ENCODE measurements at regions not wholly inside any gene's neighbourhood (a gene's known extent, or its start where the extent isn't known, plus 50 kb on each side); places are given as distances from the start of the nearest gene placed in this dataset.

GRCh38 chr10:78774999-78775711 is 293.6 kb upstream of the ZMIZ1 start:
- no peaks in the 10 kb centered on the region for H3K36me3 ChIP-seq (ENCODE audit: control insufficient read depth in 4 of 4, insufficient read depth in 4 of 4, low read length in 4 of 4)
- ATAC-seq (ENCODE audit: insufficient read depth, low FRiP score), result no peak
- no peaks in the 10 kb centered on the region for H3K9me3 ChIP-seq (ENCODE audit: control insufficient read depth in 4 of 4, insufficient read depth in 3 of 4, low read length in 3 of 4)
- no peaks in the 10 kb centered on the region for H3K27me3 ChIP-seq (ENCODE audit: control insufficient read depth in 3 of 3, insufficient read depth in 3 of 3, low read length in 2 of 3)
- H3K4me3 ChIP-seq, result no peak overlapping the region
- peaks cover 0 to 57% (median 15%) of the 10 kb centered on the region in 5 donors for H3K4me1 ChIP-seq (ENCODE audit: control insufficient read depth in 5 of 5, insufficient read depth in 5 of 5, low read length in 5 of 5)
- 65 to 85% methylated on average over 14 of the region's 14 CpGs for WGBS, 2 donors
- DNase-seq, result peak; percentile 78 to 87 (median 86)
- peak overlapping the region in 1 of 2 donors; percentile 26 for H3K9ac ChIP-seq (ENCODE audit: insufficient read depth in 1 of 2, low read length in 2 of 2)
- TF ChIP-seq CTCF (IDR thresholded peaks at IDR 0.05; ENCODE audit: control extremely low read depth, extremely low read depth), result no peak
- H3K27ac ChIP-seq (ENCODE audit: low read depth in 1 of 2, low read length in 1 of 2), result peak overlapping the region in 1 of 2 donors; percentile 66

GRCh38 chr10:78775891-78776290 is 292.9 kb upstream of the ZMIZ1 start:
- H3K4me1 ChIP-seq (ENCODE audit: control insufficient read depth in 5 of 5, insufficient read depth in 5 of 5, low read length in 5 of 5), result peaks cover 0 to 57% (median 15%) of the 10 kb centered on the region in 5 donors
- no peaks in the 10 kb centered on the region for H3K9me3 ChIP-seq (ENCODE audit: control insufficient read depth in 4 of 4, insufficient read depth in 3 of 4, low read length in 3 of 4)
- WGBS, 2 donors, result 71 to 81% methylated on average over 1 of the region's 1 CpG
- no peak overlapping the region for H3K27ac ChIP-seq (ENCODE audit: low read depth in 1 of 2, low read length in 1 of 2)
- DNase-seq (peak in 2 of 3 donors; percentile 45 to 68), ATAC-seq (ENCODE audit: insufficient read depth, low FRiP score) (no peak)
- no peaks in the 10 kb centered on the region for H3K36me3 ChIP-seq (ENCODE audit: control insufficient read depth in 4 of 4, insufficient read depth in 4 of 4, low read length in 4 of 4)
- TF ChIP-seq CTCF (IDR thresholded peaks at IDR 0.05; ENCODE audit: control extremely low read depth, extremely low read depth), result no peak
- no peak overlapping the region for H3K4me3 ChIP-seq
- H3K27me3 ChIP-seq (ENCODE audit: control insufficient read depth in 3 of 3, insufficient read depth in 3 of 3, low read length in 2 of 3), result no peaks in the 10 kb centered on the region
- H3K9ac ChIP-seq (ENCODE audit: insufficient read depth in 1 of 2, low read length in 2 of 2), result no peak overlapping the region

DNA sequence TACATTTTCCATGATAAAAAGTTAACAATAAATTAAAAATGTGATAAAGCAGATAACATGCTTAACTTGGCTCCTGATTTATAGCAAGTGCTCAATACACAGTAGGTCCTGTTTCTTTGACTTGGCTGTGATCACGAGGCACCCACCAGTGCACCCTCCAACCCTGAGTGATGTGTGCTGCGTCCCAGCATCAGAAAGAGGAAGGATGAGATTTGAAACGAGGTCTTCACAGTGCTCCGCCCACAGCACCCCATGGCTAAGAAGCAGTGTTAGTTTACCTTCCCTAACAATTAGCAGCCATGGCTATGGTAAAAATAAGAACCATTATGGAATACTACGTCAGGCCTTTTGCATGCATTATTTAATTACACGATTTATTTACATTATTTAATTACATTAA is 292.0 kb upstream of the ZMIZ1 start:
- 50 to 66% methylated on average over 6 of the region's 6 CpGs for WGBS, 2 donors
- H3K9ac ChIP-seq (ENCODE audit: insufficient read depth in 1 of 2, low read length in 2 of 2), result no peak overlapping the region

More for the DNA sequence above, 292.0 kb upstream of the ZMIZ1 start:
- ATAC-seq (ENCODE audit: insufficient read depth, low FRiP score) (no peak), DNase-seq (no peak)
- no peak for TF ChIP-seq CTCF (IDR thresholded peaks at IDR 0.05; ENCODE audit: control extremely low read depth, extremely low read depth)
- H3K36me3 ChIP-seq (ENCODE audit: control insufficient read depth in 4 of 4, insufficient read depth in 4 of 4, low read length in 4 of 4), result no peaks in the 10 kb centered on the region
- H3K27ac ChIP-seq (ENCODE audit: low read depth in 1 of 2, low read length in 1 of 2), result no peak overlapping the region
- H3K4me1 ChIP-seq (ENCODE audit: control insufficient read depth in 5 of 5, insufficient read depth in 5 of 5, low read length in 5 of 5), result peaks cover 0 to 51% (median 15%) of the 10 kb centered on the region in 5 donors
- no peak overlapping the region for H3K4me3 ChIP-seq
- H3K27me3 ChIP-seq (ENCODE audit: control insufficient read depth in 3 of 3, insufficient read depth in 3 of 3, low read length in 2 of 3), result no peaks in the 10 kb centered on the region
- H3K9me3 ChIP-seq (ENCODE audit: control insufficient read depth in 4 of 4, insufficient read depth in 3 of 4, low read length in 3 of 4), result no peaks in the 10 kb centered on the region

All from lung (tissue), 11 donors.